HEK293T (cell line): ENCODE measurements at regions not wholly inside any gene's neighbourhood (a gene's known extent, or its start where the extent isn't known, plus 50 kb on each side); places are given as distances from the start of the nearest gene placed in this dataset.

Source experiments
- ELF4 ChIP-seq: fragments of 450-650 bp; IDR thresholded peaks from 2 replicates; pipeline ENCODE4 v1.6.1; 2017; ENCODE audit warnings: antibody characterized with exemption
- FOXK2 ChIP-seq: fragments of 450-650 bp; IDR thresholded peaks from 2 replicates; pipeline ENCODE4 v1.6.1; 2016; ENCODE audit warnings: mild to moderate bottlenecking
- NFRKB ChIP-seq: fragments of 450-650 bp; IDR thresholded peaks from 2 replicates; pipeline ENCODE4 v1.6.1; 2016; ENCODE audit warnings: mild to moderate bottlenecking, moderate library complexity
- SP1 ChIP-seq: fragments of 450-650 bp; IDR thresholded peaks from 2 replicates; pipeline ENCODE4 v1.6.1; 2017
- SUZ12 ChIP-seq: fragments of 450-650 bp; IDR thresholded peaks from 2 replicates; pipeline ENCODE4 v1.6.1; 2016; ENCODE audit warnings: mild to moderate bottlenecking

GRCh38 chr3:168958466-168958865 lies 705.0 kb downstream of the MECOM start:
- no peak for TF ChIP-seq ELF4
- no peak for TF ChIP-seq SP1
- TF ChIP-seq SUZ12, result no peak
- no peak for TF ChIP-seq FOXK2
- no peak for TF ChIP-seq NFRKB
